ENCODE measurements at regions not wholly inside any gene's neighbourhood (a gene's known extent, or its start where the extent isn't known, plus 50 kb on each side); places are given as distances from the start of the nearest gene placed in this dataset.

GRCh38 chr10:33109788-33110469, 151.9 kb upstream of the ITGB1 start:
- no peak overlapping the region for H3K14ac ChIP-seq (ENCODE audit: insufficient read depth, low read length)
- H3K27ac Mint-ChIP-seq, result peak overlapping the region in 1 of 3 experiments; percentile 61; a peak in 1 of 7 replicates
- peaks cover 10% of the 10 kb centered on the region for H3K27me3 Mint-ChIP-seq (ENCODE audit: low read depth)
- H4K5ac ChIP-seq (ENCODE audit: insufficient read length, low read depth, low read length), result no peak overlapping the region
- H3K79me2 ChIP-seq (ENCODE audit: insufficient read depth, low read length), result no peaks in the 10 kb centered on the region
- H3K4me1 ChIP-seq (ENCODE audit: insufficient read depth, low read length), result peaks cover 3% of the 10 kb centered on the region; the same call in 1 of the 2 replicates
- no peak overlapping the region for H3K18ac ChIP-seq (ENCODE audit: insufficient read length, low read depth, low read length)
- H3K36me3 Mint-ChIP-seq (ENCODE audit: insufficient read depth in 1 of 3, low read depth in 3 of 3), result 0 out of 7 replicates have a peak, but pooled peaks cover 0 to under 1% (median 0%) of the 10 kb centered on the region in 3 experiments
- no peak overlapping the region for H3K4me2 ChIP-seq (ENCODE audit: insufficient read depth, insufficient read length, low read length)
- no peak overlapping the region for H2BK20ac ChIP-seq (ENCODE audit: low read depth, low read length, poor library complexity, severe bottlenecking)
- H2BK120ac ChIP-seq (ENCODE audit: low read depth, low read length, poor library complexity, severe bottlenecking), result no peak overlapping the region
- DNase-seq, result no peak
- H3K9me3 ChIP-seq (ENCODE audit: control insufficient read depth, low read depth, low read length), result no peaks in the 10 kb centered on the region
- H3K27ac ChIP-seq (ENCODE audit: insufficient read length, low read depth, low read length), result no peak overlapping the region
- no peaks in the 10 kb centered on the region for H3K79me1 ChIP-seq (ENCODE audit: insufficient read depth, low read depth, low read length, poor library complexity, severe bottlenecking)
- H2BK12ac ChIP-seq (ENCODE audit: insufficient read length, low read depth, low read length), result no peak overlapping the region
- no peak overlapping the region for H3K23ac ChIP-seq (ENCODE audit: insufficient read length, low read depth, low read length)
- no peak overlapping the region for H2AK5ac ChIP-seq (ENCODE audit: insufficient read length, low read length)
- no peak overlapping the region for H4K8ac ChIP-seq (replicated peaks; ENCODE audit: insufficient read length, low read depth, low read length)
- H3K4ac ChIP-seq (ENCODE audit: low read depth, low read length), result no peak overlapping the region
- H3K4me1 Mint-ChIP-seq, result peaks cover 41 to 44% of the 10 kb centered on the region in 2 experiments
- no peak overlapping the region for H3K4me3 Mint-ChIP-seq
- no peak overlapping the region for H3K9ac ChIP-seq (ENCODE audit: extremely low read depth, insufficient read length, low read length)
- no peak overlapping the region for H2AFZ ChIP-seq (ENCODE audit: low read length)
- H4K20me1 ChIP-seq (ENCODE audit: control insufficient read depth, insufficient read depth, insufficient read length), result no peaks in the 10 kb centered on the region
- no peak overlapping the region for H4K91ac ChIP-seq (ENCODE audit: insufficient read length, low read depth, low read length)
- no peak overlapping the region for H3T11ph ChIP-seq (ENCODE audit: low read length)
- H3K23me2 ChIP-seq (ENCODE audit: insufficient read length, low read depth, low read length, poor library complexity, severe bottlenecking), result no peaks in the 10 kb centered on the region
- no peak for TF ChIP-seq CTCF (conservative IDR thresholded peaks at IDR 0.05)
- WGBS (ENCODE audit: extremely low coverage, insufficient read length, low lambda C conversion rate), result no CpG with 5 or more reads among the region's 7 CpGs
- no peak overlapping the region for H2BK5ac ChIP-seq (ENCODE audit: insufficient read length, low read length)
- H2BK15ac ChIP-seq (ENCODE audit: low read depth, low read length), result no peak overlapping the region
- H3K9me3 Mint-ChIP-seq, result no peaks in the 10 kb centered on the region
- H3K27me3 ChIP-seq (ENCODE audit: insufficient read depth, low read length), result no peaks in the 10 kb centered on the region
- no peak overlapping the region for H3K56ac ChIP-seq (ENCODE audit: insufficient read length, low read depth, low read length)

Measured in H9 (cell line).